ENCODE measurements at regions not wholly inside any gene's neighbourhood (a gene's known extent, or its start where the extent isn't known, plus 50 kb on each side); places are given as distances from the start of the nearest gene placed in this dataset.

DNA sequence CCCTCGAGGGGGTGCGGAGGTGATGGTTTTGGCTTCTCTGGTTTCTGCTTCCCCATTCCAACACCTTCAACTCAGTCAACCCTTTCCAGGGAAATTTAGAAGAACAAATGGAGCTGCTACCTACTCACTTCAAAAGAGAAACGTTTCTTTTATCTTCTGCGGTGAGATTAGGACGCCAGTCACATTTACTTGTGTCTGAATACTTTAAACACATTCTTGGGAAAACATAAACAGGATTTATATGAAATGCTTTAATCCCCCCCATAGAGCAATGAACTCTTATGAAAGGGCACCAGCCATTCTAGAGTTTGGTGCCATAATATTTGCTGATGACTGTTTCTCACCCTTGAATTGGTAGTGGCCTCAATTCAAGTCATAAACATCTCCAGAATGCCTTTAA is 253.2 kb upstream of the APCDD1 start:
- no peak overlapping the region for H3K4me3 ChIP-seq
- TF ChIP-seq FOXP2 (optimal IDR thresholded peaks at IDR 0.05; ENCODE audit: control extremely low read depth, extremely low read length, insufficient read depth) (no peak), POLR2AphosphoS5 (IDR thresholded peaks at IDR 0.05; ENCODE audit: borderline replicate concordance, low read depth, low read length) (no peak), EZH2 (IDR thresholded peaks at IDR 0.05) (no peak)
- no peak for DNase-seq (ENCODE audit: low read depth, low spot score)
- H3K9ac ChIP-seq (ENCODE audit: insufficient read length) = no peak overlapping the region
- no peaks in the 10 kb centered on the region for H3K9me3 ChIP-seq (ENCODE audit: low read depth, low read length)
- H3K36me3 ChIP-seq (ENCODE audit: insufficient read depth, low read length) = no peaks in the 10 kb centered on the region
- no peak overlapping the region for H3K27ac ChIP-seq

DNA sequence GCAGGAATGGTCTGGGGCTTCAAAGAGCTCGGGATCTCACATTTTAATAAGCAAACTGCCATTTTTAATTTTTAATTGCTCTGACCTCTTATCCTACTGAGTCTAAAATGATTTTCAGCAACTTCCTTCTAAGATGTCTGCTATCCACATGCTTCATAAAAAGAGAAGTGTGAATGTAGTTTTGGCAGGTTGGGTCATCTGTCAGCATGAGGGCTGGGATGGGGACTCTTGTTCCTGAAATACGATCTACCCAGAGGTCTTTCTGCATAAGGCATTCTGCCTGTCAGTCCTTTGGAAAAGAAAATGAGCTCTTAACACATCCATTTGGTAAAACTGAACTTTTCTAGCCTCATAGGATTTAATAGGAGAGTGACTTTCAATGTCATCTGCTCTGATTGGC is 252.8 kb upstream of the APCDD1 start:
- Histone ChIP-seq H3K9ac (ENCODE audit: insufficient read length) (no peak overlapping the region), H3K36me3 (ENCODE audit: insufficient read depth, low read length) (no peaks in the 10 kb centered on the region), H3K4me3 (no peak overlapping the region), H3K9me3 (ENCODE audit: low read depth, low read length) (no peaks in the 10 kb centered on the region), H3K27ac (no peak overlapping the region)
- DNase-seq (ENCODE audit: low read depth, low spot score) = no peak
- TF ChIP-seq EZH2 (IDR thresholded peaks at IDR 0.05) = no peak
- TF ChIP-seq FOXP2 (optimal IDR thresholded peaks at IDR 0.05; ENCODE audit: control extremely low read depth, extremely low read length, insufficient read depth) = no peak
- TF ChIP-seq POLR2AphosphoS5 (IDR thresholded peaks at IDR 0.05; ENCODE audit: borderline replicate concordance, low read depth, low read length) = no peak

DNA sequence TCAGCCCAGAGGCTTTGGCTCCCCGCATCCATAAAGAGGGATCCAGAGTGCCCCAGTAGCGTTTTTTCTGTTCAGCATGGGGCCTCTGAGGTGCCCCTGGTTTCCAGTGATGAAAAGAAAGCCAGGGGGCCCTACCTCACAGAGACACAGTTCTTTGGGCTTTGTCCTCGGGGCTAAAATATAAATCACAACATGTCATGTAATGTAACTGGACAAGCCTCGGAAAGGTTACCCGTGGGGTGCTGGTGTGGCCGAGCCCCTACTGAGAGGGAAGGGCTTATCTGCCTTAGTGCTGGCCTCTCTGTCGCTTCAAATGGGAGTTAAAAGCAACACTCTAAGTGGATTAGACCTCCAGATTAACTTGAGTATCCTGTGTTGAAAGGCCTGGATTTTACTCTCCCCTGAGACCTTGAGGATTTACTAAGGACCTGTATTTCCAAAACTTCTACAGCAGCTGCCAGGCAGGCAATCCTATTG is 251.6 kb upstream of the APCDD1 start:
- no peak overlapping the region for H3K27ac ChIP-seq
- H3K9ac ChIP-seq (ENCODE audit: insufficient read length) = no peak overlapping the region
- no peak for DNase-seq (ENCODE audit: low read depth, low spot score)
- H3K36me3 ChIP-seq (ENCODE audit: insufficient read depth, low read length) = no peaks in the 10 kb centered on the region
- no peak for TF ChIP-seq FOXP2 (optimal IDR thresholded peaks at IDR 0.05; ENCODE audit: control extremely low read depth, extremely low read length, insufficient read depth)
- no peak for TF ChIP-seq POLR2AphosphoS5 (IDR thresholded peaks at IDR 0.05; ENCODE audit: borderline replicate concordance, low read depth, low read length)
- H3K4me3 ChIP-seq = no peak overlapping the region
- no peaks in the 10 kb centered on the region for H3K9me3 ChIP-seq (ENCODE audit: low read depth, low read length)

DNA sequence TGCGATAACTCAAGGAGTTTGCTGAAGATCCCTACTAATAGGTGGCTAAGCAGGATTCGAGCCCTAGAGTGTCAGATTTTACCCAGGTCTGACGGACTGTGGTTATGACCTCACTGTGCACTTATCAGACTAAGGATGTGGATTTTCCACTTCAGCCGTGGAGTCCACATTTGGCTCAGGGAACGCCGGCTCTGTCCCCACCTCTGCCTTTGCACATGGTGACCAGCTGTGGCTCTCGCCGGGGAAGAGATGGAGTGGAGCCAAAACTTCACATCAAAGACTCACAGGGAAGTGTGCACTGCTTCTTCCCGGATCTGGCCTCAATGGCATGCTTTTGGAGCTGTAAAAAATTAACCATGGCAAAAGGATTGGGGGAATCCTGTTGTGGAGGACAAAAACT is 249.3 kb upstream of the APCDD1 start:
- Histone ChIP-seq H3K4me3 (no peak overlapping the region), H3K36me3 (ENCODE audit: insufficient read depth, low read length) (no peaks in the 10 kb centered on the region), H3K27ac (no peak overlapping the region), H3K9ac (ENCODE audit: insufficient read length) (no peak overlapping the region), H3K9me3 (ENCODE audit: low read depth, low read length) (no peaks in the 10 kb centered on the region)
- TF ChIP-seq EZH2 (IDR thresholded peaks at IDR 0.05) = no peak
- no peak for TF ChIP-seq FOXP2 (optimal IDR thresholded peaks at IDR 0.05; ENCODE audit: control extremely low read depth, extremely low read length, insufficient read depth)
- TF ChIP-seq POLR2AphosphoS5 (IDR thresholded peaks at IDR 0.05; ENCODE audit: borderline replicate concordance, low read depth, low read length) = no peak
- DNase-seq (ENCODE audit: low read depth, low spot score) = no peak

DNA sequence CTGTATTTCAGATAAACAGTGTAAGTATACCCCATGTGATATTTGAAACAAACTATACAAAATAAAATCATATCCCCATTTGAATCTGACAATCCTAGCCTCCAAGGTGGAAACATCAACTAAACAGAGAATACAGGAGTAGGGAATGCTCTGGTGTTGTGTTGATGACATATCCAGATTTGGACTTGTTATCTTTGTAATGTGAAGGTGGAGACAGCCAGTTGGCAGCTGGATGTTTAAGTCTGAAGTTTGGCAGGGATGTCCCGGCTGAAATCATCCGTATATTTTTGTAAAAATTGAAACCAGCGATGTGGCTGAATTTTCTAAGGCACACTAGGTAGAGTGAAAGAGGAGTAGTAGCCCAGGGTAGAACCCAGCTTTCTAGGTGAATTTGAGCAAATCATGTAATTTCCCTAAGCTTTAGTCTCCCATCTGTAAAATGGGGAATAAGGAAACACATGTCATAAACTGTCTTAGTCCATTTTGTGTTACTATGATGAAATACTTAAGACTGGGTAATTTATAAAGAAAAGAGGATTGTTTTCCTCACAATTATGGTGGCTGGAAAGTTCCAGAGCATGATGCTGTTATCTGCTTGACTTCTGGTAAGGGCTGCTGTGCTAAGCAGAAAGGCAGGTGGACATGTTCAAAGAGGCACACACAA is 246.6 kb upstream of the APCDD1 start:
- Histone ChIP-seq H3K36me3 (ENCODE audit: insufficient read depth, low read length) (no peaks in the 10 kb centered on the region), H3K27ac (no peak overlapping the region)
- TF ChIP-seq EZH2 (IDR thresholded peaks at IDR 0.05) = no peak

DNA sequence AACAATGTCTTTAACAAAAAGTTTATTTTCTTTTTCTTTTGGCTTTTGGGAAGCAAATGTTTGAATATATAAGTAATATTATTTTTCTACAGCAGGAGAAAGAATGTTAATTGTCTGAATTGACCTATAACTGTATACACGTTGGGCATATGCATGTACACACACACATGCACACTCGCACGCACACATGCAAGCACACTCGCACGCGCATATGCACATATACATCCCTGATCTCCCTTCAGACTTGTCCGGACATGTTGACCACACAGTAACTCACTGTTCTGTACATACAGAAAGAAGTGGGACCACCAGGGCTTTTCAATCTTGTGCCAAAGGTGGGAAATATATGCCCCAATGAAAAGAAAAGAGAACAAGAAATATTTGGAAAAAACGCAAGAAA is 245.1 kb upstream of the APCDD1 start:
- no peak for TF ChIP-seq POLR2AphosphoS5 (IDR thresholded peaks at IDR 0.05; ENCODE audit: borderline replicate concordance, low read depth, low read length)
- no peak for TF ChIP-seq FOXP2 (optimal IDR thresholded peaks at IDR 0.05; ENCODE audit: control extremely low read depth, extremely low read length, insufficient read depth)
- no peak for TF ChIP-seq EZH2 (IDR thresholded peaks at IDR 0.05)
- H3K9me3 ChIP-seq (ENCODE audit: low read depth, low read length) = no peaks in the 10 kb centered on the region

More for the DNA sequence above, 246.6 kb upstream of the APCDD1 start:
- Histone ChIP-seq H3K9me3 (ENCODE audit: low read depth, low read length) (no peaks in the 10 kb centered on the region), H3K9ac (ENCODE audit: insufficient read length) (no peak overlapping the region), H3K4me3 (no peak overlapping the region)
- no peak for DNase-seq (ENCODE audit: low read depth, low spot score)

DNA sequence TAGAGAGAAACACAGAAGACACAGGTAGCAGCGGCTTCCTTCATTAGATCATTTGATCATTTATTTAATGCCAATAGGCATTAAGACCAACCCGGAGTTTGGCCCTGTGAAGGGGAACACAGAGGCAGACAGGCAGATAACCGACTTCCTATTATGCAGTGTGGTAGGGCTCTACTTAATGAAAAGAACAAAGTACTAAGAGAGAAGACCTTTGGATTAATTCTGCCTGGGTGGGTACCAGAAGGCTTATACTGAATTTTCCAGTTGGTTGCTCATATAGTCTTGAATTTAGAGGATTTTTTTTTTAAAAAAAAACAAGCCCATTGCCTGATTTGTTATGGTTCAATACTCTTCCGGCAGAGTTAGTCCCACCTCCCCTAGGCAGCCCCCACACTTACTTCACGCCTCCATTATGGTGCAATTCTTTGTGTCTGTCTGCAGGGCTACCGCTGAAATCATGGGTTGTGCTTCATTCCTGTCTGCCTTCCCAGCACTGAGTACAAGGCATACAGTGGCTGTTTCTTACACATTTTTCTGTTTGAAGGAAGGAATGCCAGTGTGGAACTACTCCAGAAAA is 244.3 kb upstream of the APCDD1 start:
- no peaks in the 10 kb centered on the region for H3K9me3 ChIP-seq (ENCODE audit: low read depth, low read length)
- H3K27ac ChIP-seq = peak overlapping the region; percentile 45; the same call in 1 of the 2 replicates
- H3K9ac ChIP-seq (ENCODE audit: insufficient read length) = no peak overlapping the region
- DNase-seq (ENCODE audit: low read depth, low spot score) = no peak
- H3K4me3 ChIP-seq = no peak overlapping the region
- TF ChIP-seq FOXP2 (optimal IDR thresholded peaks at IDR 0.05; ENCODE audit: control extremely low read depth, extremely low read length, insufficient read depth) (no peak), POLR2AphosphoS5 (IDR thresholded peaks at IDR 0.05; ENCODE audit: borderline replicate concordance, low read depth, low read length) (no peak), EZH2 (IDR thresholded peaks at IDR 0.05) (no peak)
- no peaks in the 10 kb centered on the region for H3K36me3 ChIP-seq (ENCODE audit: insufficient read depth, low read length)

More for the DNA sequence above, 245.1 kb upstream of the APCDD1 start:
- Histone ChIP-seq H3K9ac (ENCODE audit: insufficient read length) (no peak overlapping the region), H3K4me3 (no peak overlapping the region), H3K27ac (no peak overlapping the region), H3K36me3 (ENCODE audit: insufficient read depth, low read length) (no peaks in the 10 kb centered on the region)
- no peak for DNase-seq (ENCODE audit: low read depth, low spot score)

DNA sequence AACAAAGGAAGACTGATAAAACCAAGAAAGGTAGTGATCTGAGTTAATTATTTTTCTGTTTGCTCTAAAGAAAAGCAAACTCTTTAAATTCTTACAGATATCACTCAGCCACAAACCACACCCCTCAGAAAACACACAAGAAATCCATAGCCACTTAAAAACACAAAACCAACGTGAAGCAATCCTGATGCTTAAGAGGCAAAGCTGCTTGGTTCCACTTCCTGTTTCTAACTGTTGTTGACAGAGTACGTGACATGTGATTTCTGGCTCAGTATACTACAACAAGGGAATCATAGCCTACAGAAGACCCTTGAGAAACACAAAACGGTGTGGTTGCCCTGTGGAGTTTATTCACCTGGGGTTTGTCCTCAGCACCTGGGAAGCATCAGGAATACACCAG is 240.9 kb upstream of the APCDD1 start:
- H3K9ac ChIP-seq (ENCODE audit: insufficient read length) = peak overlapping the region; percentile 48
- TF ChIP-seq POLR2AphosphoS5 (IDR thresholded peaks at IDR 0.05; ENCODE audit: borderline replicate concordance, low read depth, low read length) = no peak
- no peak for TF ChIP-seq EZH2 (IDR thresholded peaks at IDR 0.05)
- TF ChIP-seq FOXP2 (optimal IDR thresholded peaks at IDR 0.05; ENCODE audit: control extremely low read depth, extremely low read length, insufficient read depth) = peak; percentile 75
- no peaks in the 10 kb centered on the region for H3K36me3 ChIP-seq (ENCODE audit: insufficient read depth, low read length)
- DNase-seq (ENCODE audit: low read depth, low spot score) = no peak
- H3K4me3 ChIP-seq = peak overlapping the region; percentile 40
- H3K27ac ChIP-seq = peak overlapping the region; percentile 30; the same call in 1 of the 2 replicates
- no peaks in the 10 kb centered on the region for H3K9me3 ChIP-seq (ENCODE audit: low read depth, low read length)

DNA sequence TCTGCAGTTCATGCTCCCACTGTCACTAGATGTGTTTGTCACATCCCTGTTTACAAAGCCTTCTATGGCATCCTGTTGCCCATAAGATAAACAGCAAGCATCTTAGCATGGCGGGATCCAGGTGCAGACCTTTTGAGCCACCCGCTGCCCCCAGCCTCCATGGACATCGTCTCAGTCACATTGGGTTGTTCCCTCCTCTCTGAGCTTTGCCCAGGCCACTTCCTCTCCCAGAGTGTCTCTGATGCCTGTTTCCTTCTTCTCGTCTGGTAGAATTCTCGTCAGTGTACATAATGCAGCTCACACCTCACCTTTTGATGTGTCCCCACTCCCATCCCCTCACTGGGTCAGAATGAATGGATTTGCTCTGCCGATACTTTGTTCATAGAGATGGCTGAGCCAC is 239.0 kb upstream of the APCDD1 start:
- no peaks in the 10 kb centered on the region for H3K36me3 ChIP-seq (ENCODE audit: insufficient read depth, low read length)
- DNase-seq (ENCODE audit: low read depth, low spot score) = no peak
- no peak overlapping the region for H3K4me3 ChIP-seq
- no peaks in the 10 kb centered on the region for H3K9me3 ChIP-seq (ENCODE audit: low read depth, low read length)
- no peak overlapping the region for H3K27ac ChIP-seq
- H3K9ac ChIP-seq (ENCODE audit: insufficient read length) = no peak overlapping the region
- TF ChIP-seq FOXP2 (optimal IDR thresholded peaks at IDR 0.05; ENCODE audit: control extremely low read depth, extremely low read length, insufficient read depth) = no peak
- no peak for TF ChIP-seq EZH2 (IDR thresholded peaks at IDR 0.05)
- no peak for TF ChIP-seq POLR2AphosphoS5 (IDR thresholded peaks at IDR 0.05; ENCODE audit: borderline replicate concordance, low read depth, low read length)
